GM12891 (cell line): ENCODE measurements at regions not wholly inside any gene's neighbourhood (a gene's known extent, or its start where the extent isn't known, plus 50 kb on each side); places are given as distances from the start of the nearest gene placed in this dataset.

Experiments used
- POLR2A ChIP-seq: IDR thresholded peaks from 2 replicates; pipeline ENCODE4 v1.6.1; 2011; ENCODE audit warnings: low read depth, low read length, control low read depth
- POLR2AphosphoS5 ChIP-seq: IDR thresholded peaks from 2 replicates; pipeline ENCODE4 v1.6.1; 2011; ENCODE audit warnings: low read depth, low read length, control low read depth
- SPI1 ChIP-seq: IDR thresholded peaks from 2 replicates; pipeline ENCODE4 v1.6.1; 2011; ENCODE audit warnings: low read depth, low read length, control low read depth
- TAF1 ChIP-seq: IDR thresholded peaks from 2 replicates; pipeline ENCODE4 v1.6.1; 2011; ENCODE audit warnings: low read depth, low read length, control low read depth

DNA sequence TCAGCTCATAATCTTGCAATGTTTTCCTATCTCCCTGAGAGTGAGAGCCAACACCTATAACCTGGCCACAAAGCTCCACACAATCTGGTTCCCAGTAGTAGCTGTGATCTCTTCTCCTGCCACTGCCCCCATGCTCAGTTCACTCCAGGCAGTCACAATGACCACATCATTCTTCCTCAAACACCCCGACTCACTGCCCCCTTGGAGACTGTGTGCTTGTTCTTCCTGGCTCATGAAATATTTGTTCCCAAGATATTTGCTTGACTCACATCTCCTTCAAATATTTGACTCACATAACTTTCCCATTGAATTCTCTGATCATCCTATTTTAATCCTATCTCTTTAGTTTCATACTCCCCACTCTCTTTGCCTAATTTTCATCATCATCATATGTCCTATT is 173.7 kb downstream of the AREG start:
- TF ChIP-seq TAF1 (no peak), POLR2A (no peak), POLR2AphosphoS5 (no peak), SPI1 (no peak)
